NCI-H82 (cell line): ENCODE measurements at regions not wholly inside any gene's neighbourhood (a gene's known extent, or its start where the extent isn't known, plus 50 kb on each side); places are given as distances from the start of the nearest gene placed in this dataset.
A peak's percentile ranks its signal among the peaks of the same experiment; 100 is the strongest.

ENCODE experiments used
- DNase-seq: peaks from one replicate; lab custom pipeline; 2025; lab: John Stamatoyannopoulos, UW

DNA sequence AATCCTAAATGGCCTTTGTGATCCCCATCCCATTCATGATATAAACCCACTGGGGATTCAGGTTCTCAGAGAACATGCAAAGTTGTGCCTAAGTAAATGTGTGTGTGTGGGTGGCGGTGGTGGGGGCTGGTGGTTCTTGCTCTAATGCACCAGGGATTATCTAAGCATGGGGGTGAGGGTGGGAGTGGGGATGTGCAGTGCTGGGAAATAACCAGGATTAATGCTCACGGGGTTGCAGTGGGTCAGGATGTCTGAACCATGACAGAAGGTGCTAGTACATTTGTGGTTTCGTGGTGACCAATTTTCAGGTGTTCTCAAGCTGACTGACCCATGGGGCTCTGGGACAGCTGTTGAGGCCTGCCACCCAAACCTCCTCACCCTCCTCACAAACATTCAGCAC lies 101.0 kb downstream of the ZNF608 start:
- peak; percentile 4 for DNase-seq

- DNase-seq: no peak
Observed at GRCh38 chr5:124644582-124644981, 101.9 kb downstream of the ZNF608 start.

DNA sequence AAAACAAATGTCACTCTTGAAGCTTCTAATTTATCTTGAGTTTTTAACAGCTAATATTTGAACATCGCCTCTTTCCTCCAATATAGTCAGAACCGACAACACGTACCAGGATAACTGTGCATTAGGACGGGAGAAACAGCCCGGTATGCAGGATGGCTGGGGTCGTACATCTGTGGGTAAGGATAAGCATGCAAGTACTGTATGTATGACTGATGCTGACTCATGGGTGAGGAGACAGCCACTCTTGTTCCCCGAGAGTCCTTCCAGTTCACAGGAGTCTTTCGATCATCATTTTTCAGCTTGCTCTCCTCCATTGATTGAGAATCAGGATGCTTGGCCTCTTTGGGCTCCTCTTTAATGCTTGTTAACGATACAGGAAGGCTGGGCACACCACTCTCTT lies 102.3 kb downstream of the ZNF608 start:
- no peak for DNase-seq

DNA sequence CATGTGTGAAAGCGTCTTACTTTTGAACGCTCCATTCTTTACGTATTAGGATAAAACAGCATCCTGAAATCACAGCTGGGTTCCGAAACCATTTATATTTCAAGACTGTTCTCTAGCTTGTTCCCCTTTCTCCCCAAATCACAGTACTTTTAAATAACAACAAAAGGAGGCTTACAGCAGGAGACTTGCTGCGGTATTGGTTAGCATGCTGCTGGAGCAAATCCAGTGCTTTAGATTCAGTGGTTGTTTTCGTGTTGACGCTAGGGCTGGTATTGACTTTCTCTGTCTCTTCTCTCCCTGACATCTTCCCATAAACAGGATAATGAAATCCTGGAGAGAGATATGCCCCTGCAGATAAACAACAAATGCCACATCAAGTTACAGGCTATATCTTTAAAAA lies 103.1 kb downstream of the ZNF608 start:
- DNase-seq: no peak

- no peak for DNase-seq
Observed at GRCh38 chr5:124642151-124642550, 104.3 kb downstream of the ZNF608 start.

DNA sequence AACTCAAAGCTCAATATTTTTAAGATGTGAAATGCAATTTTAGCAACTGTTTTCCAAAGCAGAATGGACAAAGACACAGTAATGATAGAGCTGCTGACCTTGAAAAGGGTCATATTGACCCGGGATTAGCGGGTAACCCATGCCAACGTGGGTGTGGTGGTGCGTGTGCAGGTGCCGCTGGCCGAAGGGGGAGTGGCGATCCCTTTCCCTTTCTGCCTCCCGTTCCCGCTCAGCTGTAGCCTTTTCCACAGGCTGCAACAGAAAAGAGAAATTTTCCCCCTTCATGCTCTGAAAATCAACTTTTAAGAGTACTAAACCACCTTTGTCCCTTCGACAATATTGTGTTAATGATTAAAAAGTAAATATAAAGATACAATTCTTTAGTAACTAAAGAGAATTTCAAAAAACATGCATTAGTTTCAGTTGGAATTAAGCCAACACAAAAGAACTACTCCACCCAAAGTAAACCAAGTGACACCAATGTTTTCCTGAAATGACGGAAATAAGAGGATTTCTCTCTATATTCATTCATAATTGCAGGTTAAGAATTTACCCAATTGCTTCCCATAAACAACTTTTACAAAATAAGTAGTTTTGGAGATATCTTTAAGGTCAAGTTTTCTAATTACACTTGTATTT lies 105.2 kb downstream of the ZNF608 start:
- no peak for DNase-seq

DNA sequence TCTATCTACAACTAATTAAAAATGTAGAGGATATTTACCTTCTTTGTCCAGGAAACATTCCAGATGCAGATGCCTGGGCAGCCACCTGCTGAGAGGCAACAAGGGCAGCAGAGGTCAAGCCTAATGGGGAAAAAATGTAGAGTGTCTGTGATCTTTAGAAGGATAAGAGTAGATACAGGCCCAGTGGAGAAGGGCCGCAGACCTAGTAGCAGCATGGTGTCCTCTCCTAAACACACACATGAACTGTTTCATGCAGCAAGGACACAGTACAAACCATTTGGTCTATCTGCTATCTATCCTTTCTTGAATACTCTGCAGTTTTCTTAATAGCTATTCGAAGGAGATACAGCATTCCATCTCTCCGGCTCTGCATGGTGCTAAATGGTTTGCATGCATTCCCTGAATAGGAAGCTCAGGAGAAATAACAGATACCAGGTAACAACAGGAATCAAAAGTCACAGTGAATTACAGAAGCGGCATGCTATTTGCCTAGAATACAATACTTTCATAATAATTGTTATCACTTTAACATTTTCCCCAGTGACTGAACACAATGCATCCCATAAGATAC lies 107.3 kb downstream of the ZNF608 start:
- no peak for DNase-seq

GRCh38 chr5:124637011-124637410 lies 109.4 kb downstream of the ZNF608 start:
- DNase-seq: no peak

DNA sequence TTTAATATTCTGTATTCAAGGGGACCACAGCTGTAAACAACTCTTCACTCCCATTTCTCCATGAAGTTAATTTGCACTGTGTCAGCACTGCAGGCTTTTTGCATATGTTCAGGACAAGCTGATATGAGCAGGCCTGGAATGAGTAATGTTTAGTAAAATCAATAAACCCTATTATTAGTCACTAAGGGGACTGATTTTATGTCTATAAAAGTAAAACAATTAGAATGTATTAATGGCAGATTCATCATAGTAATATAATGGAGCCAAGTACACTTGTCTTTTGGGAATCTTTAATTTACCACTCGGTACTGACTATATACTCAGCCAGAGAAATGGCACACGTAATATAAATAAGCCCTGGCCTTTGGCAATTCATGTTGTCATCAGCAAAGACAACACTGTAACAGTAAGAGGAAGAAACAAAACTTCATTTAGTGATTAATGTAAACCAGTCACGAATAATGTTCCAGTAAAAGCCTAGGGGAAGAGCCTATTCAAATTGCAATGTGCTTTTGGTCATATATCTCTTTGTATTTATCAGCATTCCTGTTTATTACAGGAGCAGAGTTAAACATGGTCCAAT lies 111.6 kb downstream of the ZNF608 start:
- DNase-seq: no peak

- no peak for DNase-seq
Observed at GRCh38 chr5:124634228-124634739, 112.2 kb downstream of the ZNF608 start.

- no peak for DNase-seq
Observed at GRCh38 chr5:124633209-124633608, 113.2 kb downstream of the ZNF608 start.

DNA sequence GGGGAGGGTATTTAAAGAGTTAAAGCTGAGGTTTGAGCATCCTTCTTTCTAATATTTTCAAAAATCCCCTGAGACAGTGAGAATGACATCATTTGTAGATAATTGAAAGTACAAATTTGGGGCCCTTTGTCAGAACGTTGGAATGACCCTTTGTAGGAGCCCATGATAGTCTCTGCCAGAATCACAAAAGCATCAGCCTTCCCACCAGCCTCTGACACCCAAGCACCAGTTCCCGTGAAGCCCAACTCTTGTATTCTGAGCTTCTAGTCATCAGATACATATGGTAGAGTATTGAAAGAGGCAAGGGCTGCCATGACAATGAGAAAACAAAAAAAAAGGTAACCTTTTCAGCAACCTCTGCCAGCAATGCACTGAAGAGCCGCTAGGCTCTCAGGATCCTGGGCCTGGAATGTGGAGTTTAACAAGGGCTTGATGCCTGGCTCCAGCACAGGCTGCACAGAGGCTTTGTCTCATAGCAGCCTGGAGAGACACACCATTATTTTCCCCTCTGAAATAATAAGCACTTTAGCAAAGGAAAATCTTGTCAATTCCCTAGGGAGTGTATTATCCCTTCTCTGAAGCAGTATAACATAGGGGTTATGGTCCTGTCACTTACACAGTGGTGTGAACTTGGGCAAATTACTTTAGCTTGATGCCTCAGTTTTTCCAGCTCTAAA lies 114.4 kb downstream of the ZNF608 start:
- DNase-seq: peak; percentile 31

DNA sequence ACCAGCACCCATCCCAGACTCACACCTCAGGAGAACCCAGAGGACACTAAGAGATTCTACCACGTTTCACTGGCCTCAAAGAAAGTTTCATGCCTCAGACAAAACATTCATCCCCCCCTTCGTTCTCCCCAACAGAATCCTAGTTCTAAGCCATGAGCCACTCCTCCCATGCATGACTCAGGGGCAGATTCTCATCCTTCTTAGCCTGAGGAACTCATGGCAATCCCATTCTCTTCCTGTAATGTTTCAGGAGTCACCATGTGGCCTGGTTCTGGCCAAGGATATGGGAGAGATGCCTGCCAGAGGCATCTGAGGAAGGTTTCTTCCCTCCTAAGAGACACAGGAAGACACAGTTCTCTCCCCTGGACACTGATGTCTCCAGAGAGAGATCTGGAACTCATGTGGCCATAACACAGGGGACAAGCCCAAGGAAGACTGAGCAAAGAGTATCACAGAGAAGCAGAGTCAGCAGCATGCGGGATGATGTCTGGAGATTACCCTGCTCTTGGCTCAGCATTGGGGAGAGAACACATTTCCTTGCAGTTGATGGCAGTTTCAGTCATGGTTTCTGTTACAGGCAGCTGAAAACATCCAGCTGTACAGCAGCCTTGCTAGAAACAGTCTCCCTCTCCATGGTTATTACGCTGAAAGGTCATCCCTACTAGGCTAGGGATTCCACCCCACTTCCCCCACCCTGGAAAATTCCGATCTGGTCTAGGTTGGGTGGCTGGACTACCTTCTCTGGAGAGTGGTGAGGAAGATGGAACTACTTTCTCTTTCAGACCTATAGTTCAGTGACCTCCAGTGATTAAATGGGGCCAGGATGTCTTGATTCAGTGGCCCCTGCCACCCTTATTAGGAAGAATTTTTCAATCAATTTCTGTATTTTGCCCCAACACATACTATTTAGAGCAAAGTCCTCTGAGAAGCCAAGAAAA lies 115.4 kb downstream of the ZNF608 start:
- no peak for DNase-seq

DNA sequence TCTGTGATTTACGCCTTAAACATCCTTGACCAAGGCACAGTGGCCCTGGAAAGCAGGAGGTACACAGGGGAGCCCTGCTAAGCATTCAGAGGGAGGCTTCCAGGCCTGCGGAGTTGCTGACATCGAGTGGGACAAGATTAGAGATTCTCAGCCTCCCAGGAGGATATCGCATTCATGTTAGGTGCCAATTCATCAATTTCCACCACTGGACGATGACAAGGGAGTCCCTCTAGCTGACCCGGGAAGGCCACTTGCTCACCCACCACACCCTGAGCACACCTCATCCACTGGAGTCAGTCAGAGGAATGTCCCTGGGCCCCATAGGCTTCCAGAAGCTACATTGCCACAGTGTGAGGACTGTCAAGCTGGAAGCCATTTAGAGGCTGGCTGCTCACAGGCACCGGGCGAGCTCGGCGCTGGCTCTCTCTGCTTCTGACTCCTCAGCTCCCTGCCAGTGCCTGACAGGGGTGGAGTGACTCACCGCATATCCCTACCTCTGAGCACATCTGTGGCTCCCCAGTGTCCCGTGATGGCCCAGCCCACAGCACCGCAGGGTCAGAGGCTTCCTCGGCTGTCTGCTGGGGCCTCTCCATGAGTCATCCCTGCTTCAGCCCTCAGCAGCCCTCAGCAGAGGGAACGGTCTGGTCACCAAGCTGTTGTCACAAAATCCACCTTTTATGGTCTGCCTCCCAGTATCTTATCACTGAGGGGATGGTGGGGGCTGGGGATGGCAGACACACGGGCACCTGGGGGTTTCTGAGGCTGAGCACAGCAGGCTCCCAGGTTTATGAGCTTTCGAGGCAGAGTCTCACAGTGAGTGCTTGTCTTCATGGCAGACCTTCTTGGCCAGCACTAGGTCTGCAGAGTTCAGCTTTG lies 117.5 kb downstream of the ZNF608 start:
- no peak for DNase-seq

GRCh38 chr5:124627815-124628595 lies 118.4 kb downstream of the ZNF608 start:
- no peak for DNase-seq

DNA sequence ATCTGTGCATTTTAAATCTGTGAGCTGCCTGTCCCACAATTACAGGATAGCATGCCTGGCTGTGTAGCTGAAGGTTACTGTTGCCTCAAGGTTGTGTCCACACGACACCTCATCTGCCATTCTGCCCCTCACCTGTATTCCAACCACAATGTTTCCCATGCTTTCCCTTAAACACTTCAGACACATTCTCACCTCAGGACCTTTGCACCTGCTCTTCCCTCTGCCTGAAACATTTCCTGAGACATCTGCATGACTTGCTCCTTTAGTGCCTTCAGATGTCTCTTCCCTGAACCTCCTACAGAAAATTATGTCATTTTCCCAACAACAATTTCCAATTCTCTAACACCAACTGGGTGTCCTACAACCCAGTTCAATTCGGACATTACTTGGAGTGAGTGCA lies 120.4 kb downstream of the ZNF608 start:
- DNase-seq: no peak

GRCh38 chr5:124623265-124623664 lies 123.2 kb downstream of the ZNF608 start:
- DNase-seq: no peak

DNA sequence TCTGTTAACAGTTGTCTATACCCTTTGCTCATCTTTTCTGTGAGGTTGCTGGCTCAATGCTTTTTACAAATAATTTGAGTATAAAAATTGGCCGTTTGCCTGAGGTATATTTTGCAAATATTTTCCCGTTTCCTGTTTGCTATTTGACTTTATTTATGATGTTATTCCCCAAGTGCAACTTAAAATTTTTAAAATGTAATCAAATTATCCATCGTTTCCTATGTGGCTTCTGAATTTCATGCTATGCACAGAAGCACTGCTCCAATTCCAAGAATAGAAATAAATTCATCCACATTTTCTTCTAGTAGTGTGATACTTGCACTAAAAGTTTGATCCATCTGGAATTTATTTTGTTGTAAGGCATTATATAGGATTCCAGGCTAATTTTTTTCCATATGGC lies 123.6 kb downstream of the ZNF608 start:
- DNase-seq: no peak

GRCh38 chr5:124621279-124621678 lies 125.2 kb downstream of the ZNF608 start:
- DNase-seq: peak; percentile 47

- no peak for DNase-seq
Observed at GRCh38 chr5:124620743-124621142, 125.7 kb downstream of the ZNF608 start.
